ENCODE measurements at regions not wholly inside any gene's neighbourhood (a gene's known extent, or its start where the extent isn't known, plus 50 kb on each side); places are given as distances from the start of the nearest gene placed in this dataset.

GRCh38 chr2:56464613-56465012 lies 280.8 kb downstream of the CCDC85A start:
- no peak overlapping the region for H3K27ac Mint-ChIP-seq
- CTCF ChIA-PET: no interaction called here
- DNase-seq: no peak
- no peak for TF ChIP-seq CTCF (IDR thresholded peaks at IDR 0.05)
- H3K4me3 Mint-ChIP-seq: no peak overlapping the region
- H3K9me3 Mint-ChIP-seq: peaks cover 1% of the 10 kb centered on the region
- no peaks in the 10 kb centered on the region for H3K4me1 Mint-ChIP-seq (ENCODE audit: low read depth)
- no peaks in the 10 kb centered on the region for H3K27me3 Mint-ChIP-seq
- no peak for ATAC-seq
- H3K36me3 Mint-ChIP-seq (ENCODE audit: low read depth): no peaks in the 10 kb centered on the region
- POLR2A ChIA-PET: interaction anchor here (0.7 kb wide), 1 partner anchor 121 kb away, joined by 3 read pairs; no protein-coding TSS in a partner anchor
- intact Hi-C loops (cut with micrococcal nuclease): no loop called here

GRCh38 chr2:56465491-56465890 lies 281.7 kb downstream of the CCDC85A start:
- POLR2A ChIA-PET: interaction anchor here (0.7 kb wide), 1 partner anchor 120 kb away, joined by 3 read pairs; no protein-coding TSS in a partner anchor
- Mint-ChIP-seq H3K4me1 (ENCODE audit: low read depth) (no peaks in the 10 kb centered on the region), H3K27me3 (no peaks in the 10 kb centered on the region), H3K9me3 (peaks cover 1% of the 10 kb centered on the region), H3K4me3 (no peak overlapping the region), H3K27ac (no peak overlapping the region), H3K36me3 (ENCODE audit: low read depth) (no peaks in the 10 kb centered on the region)
- no peak for TF ChIP-seq CTCF (IDR thresholded peaks at IDR 0.05)
- intact Hi-C loops (cut with micrococcal nuclease): no loop called here
- CTCF ChIA-PET: no interaction called here
- ATAC-seq: no peak
- DNase-seq: no peak

- no peaks in the 10 kb centered on the region for H3K36me3 Mint-ChIP-seq (ENCODE audit: low read depth)
- POLR2A ChIA-PET: interaction anchor here (0.6 to 1.0 kb wide), 2 partner anchors 16 to 542 kb away, joined by 3 read pairs; no protein-coding TSS in a partner anchor
- DNase-seq: no peak
- H3K27me3 Mint-ChIP-seq: no peaks in the 10 kb centered on the region
- intact Hi-C loops (cut with micrococcal nuclease): no loop called here
- no peaks in the 10 kb centered on the region for H3K4me1 Mint-ChIP-seq (ENCODE audit: low read depth)
- TF ChIP-seq CTCF (IDR thresholded peaks at IDR 0.05): no peak
- H3K4me3 Mint-ChIP-seq: no peak overlapping the region
- CTCF ChIA-PET: no interaction called here
- H3K27ac Mint-ChIP-seq: no peak overlapping the region
- ATAC-seq: no peak
- peaks cover 3% of the 10 kb centered on the region for H3K9me3 Mint-ChIP-seq
Measured at GRCh38 chr2:56473524-56473923, 289.7 kb downstream of the CCDC85A start.

GRCh38 chr2:56474412-56475158 lies 290.8 kb downstream of the CCDC85A start:
- peaks cover 3% of the 10 kb centered on the region for H3K9me3 Mint-ChIP-seq
- no peak for TF ChIP-seq CTCF (IDR thresholded peaks at IDR 0.05)
- H3K4me1 Mint-ChIP-seq (ENCODE audit: low read depth): no peaks in the 10 kb centered on the region
- intact Hi-C loops (cut with micrococcal nuclease): no loop called here
- no peaks in the 10 kb centered on the region for H3K27me3 Mint-ChIP-seq
- no peak overlapping the region for H3K4me3 Mint-ChIP-seq
- POLR2A ChIA-PET: interaction anchor here (1.0 kb wide), 1 partner anchor 15 kb away, joined by 3 read pairs; no protein-coding TSS in a partner anchor
- ATAC-seq (no peak), DNase-seq (no peak)
- CTCF ChIA-PET: interaction anchor here (1.0 kb wide), 1 partner anchor 12 kb away, joined by 4 read pairs; no protein-coding TSS in a partner anchor
- no peak overlapping the region for H3K27ac Mint-ChIP-seq
- H3K36me3 Mint-ChIP-seq (ENCODE audit: low read depth): no peaks in the 10 kb centered on the region

- CTCF ChIA-PET: interaction anchor here (1.0 kb wide), 1 partner anchor 13 kb away, joined by 4 read pairs; no protein-coding TSS in a partner anchor
- POLR2A ChIA-PET: no interaction called here
- Mint-ChIP-seq H3K36me3 (ENCODE audit: low read depth) (no peaks in the 10 kb centered on the region), H3K27me3 (no peaks in the 10 kb centered on the region), H3K4me3 (no peak overlapping the region), H3K27ac (no peak overlapping the region), H3K4me1 (ENCODE audit: low read depth) (no peaks in the 10 kb centered on the region), H3K9me3 (peaks cover 3% of the 10 kb centered on the region)
- TF ChIP-seq CTCF (IDR thresholded peaks at IDR 0.05): no peak
- intact Hi-C loops (cut with micrococcal nuclease): no loop called here
- DNase-seq: no peak
- no peak for ATAC-seq
Measured at GRCh38 chr2:56475191-56475590, 291.4 kb downstream of the CCDC85A start.

Data from activated CD8-positive, alpha-beta T cell treated with anti-CD3 and anti-CD28 coated beads for 36 hours (primary cell).